ENCODE measurements at regions not wholly inside any gene's neighbourhood (a gene's known extent, or its start where the extent isn't known, plus 50 kb on each side); places are given as distances from the start of the nearest gene placed in this dataset.

GRCh38 chrX:129034196-129034595, 489.1 kb downstream of the SMARCA1 start:
- WGBS, result 87% methylated on average over 1 of the region's 1 CpG
- no peak for DNase-seq (ENCODE audit: extremely low spot score)
- H3K4me1 ChIP-seq (ENCODE audit: insufficient read depth), result no peaks in the 10 kb centered on the region
- no peak overlapping the region for H3K27ac ChIP-seq (ENCODE audit: low read depth)
- no peaks in the 10 kb centered on the region for H3K36me3 ChIP-seq (ENCODE audit: insufficient read depth)
- H3K4me3 ChIP-seq (ENCODE audit: low read depth, low read length), result no peak overlapping the region

DNA sequence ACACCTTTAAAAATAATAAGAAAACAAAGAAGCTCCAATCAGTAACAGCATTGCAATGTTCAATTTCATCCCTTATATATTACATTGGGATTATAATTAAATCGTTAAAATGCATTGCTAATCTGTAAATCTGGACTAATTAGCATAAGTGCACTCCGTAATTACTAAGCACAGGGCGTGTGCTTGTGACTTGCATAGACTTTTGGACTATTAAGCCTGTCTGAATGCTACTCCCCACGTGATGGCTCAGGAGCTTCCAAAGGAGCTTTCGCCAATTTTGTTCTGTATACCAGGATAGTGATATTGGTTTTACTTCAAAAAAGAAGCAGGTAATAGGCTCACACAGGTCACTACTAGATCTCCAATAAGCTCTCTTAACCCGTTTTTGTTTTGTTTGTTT, 497.1 kb downstream of the SMARCA1 start:
- H3K36me3 ChIP-seq (ENCODE audit: insufficient read depth), result no peaks in the 10 kb centered on the region
- no peaks in the 10 kb centered on the region for H3K4me1 ChIP-seq (ENCODE audit: insufficient read depth)
- no peak overlapping the region for H3K27ac ChIP-seq (ENCODE audit: low read depth)
- WGBS, result 76% methylated on average over 6 of the region's 6 CpGs
- DNase-seq (ENCODE audit: extremely low spot score), result no peak
- H3K4me3 ChIP-seq (ENCODE audit: low read depth, low read length), result no peak overlapping the region

- H3K4me3 ChIP-seq (ENCODE audit: low read depth, low read length), result no peak overlapping the region
- H3K36me3 ChIP-seq (ENCODE audit: insufficient read depth), result no peaks in the 10 kb centered on the region
- WGBS, result 6% methylated on average over 4 of the region's 4 CpGs
- H3K4me1 ChIP-seq (ENCODE audit: insufficient read depth), result no peaks in the 10 kb centered on the region
- no peak for DNase-seq (ENCODE audit: extremely low spot score)
- H3K27ac ChIP-seq (ENCODE audit: low read depth), result no peak overlapping the region
Measured at GRCh38 chrX:129025376-129025775, 497.9 kb downstream of the SMARCA1 start.

GRCh38 chrX:129019412-129019811, 503.9 kb downstream of the SMARCA1 start:
- Histone ChIP-seq H3K36me3 (ENCODE audit: insufficient read depth) (no peaks in the 10 kb centered on the region), H3K4me3 (ENCODE audit: low read depth, low read length) (no peak overlapping the region), H3K4me1 (ENCODE audit: insufficient read depth) (no peaks in the 10 kb centered on the region), H3K27ac (ENCODE audit: low read depth) (no peak overlapping the region)
- no peak for DNase-seq (ENCODE audit: extremely low spot score)
- 86% methylated on average over 3 of the region's 3 CpGs for WGBS

DNA sequence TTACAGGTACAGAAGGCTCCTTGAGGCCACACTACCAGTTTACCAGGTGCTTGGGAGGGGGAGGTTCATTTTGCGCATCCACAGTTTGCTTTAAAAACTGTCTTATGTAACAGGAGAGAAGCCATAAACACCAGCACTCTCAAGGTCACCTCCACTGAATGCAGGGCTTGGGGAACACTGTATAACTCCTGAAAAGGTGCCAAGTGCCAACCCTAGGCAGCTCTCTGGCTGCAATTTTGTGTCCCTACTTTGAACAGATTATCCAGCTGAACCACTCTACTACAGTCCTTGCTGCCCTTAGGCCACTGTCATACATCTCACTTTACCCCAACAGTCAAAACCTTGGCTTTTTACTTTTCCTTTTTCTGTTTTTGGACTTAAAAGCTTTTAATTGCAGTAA, 507.9 kb downstream of the SMARCA1 start:
- Histone ChIP-seq H3K36me3 (ENCODE audit: insufficient read depth) (no peaks in the 10 kb centered on the region), H3K4me1 (ENCODE audit: insufficient read depth) (no peaks in the 10 kb centered on the region), H3K4me3 (ENCODE audit: low read depth, low read length) (no peak overlapping the region), H3K27ac (ENCODE audit: low read depth) (no peak overlapping the region)
- no peak for DNase-seq (ENCODE audit: extremely low spot score)
- WGBS, result 96% methylated on average over 1 of the region's 1 CpG

GRCh38 chrX:129013574-129013973, 509.7 kb downstream of the SMARCA1 start:
- H3K27ac ChIP-seq (ENCODE audit: low read depth), result no peak overlapping the region
- WGBS, result 73% methylated on average over 3 of the region's 3 CpGs
- no peak overlapping the region for H3K4me3 ChIP-seq (ENCODE audit: low read depth, low read length)
- H3K4me1 ChIP-seq (ENCODE audit: insufficient read depth), result no peaks in the 10 kb centered on the region
- no peaks in the 10 kb centered on the region for H3K36me3 ChIP-seq (ENCODE audit: insufficient read depth)
- DNase-seq (ENCODE audit: extremely low spot score), result no peak

- no peak for DNase-seq (ENCODE audit: extremely low spot score)
- Histone ChIP-seq H3K4me1 (ENCODE audit: insufficient read depth) (no peaks in the 10 kb centered on the region), H3K27ac (ENCODE audit: low read depth) (no peak overlapping the region), H3K4me3 (ENCODE audit: low read depth, low read length) (no peak overlapping the region), H3K36me3 (ENCODE audit: insufficient read depth) (no peaks in the 10 kb centered on the region)
- WGBS, result 39% methylated on average over 3 of the region's 3 CpGs
Measured at GRCh38 chrX:129007631-129008030, 515.7 kb downstream of the SMARCA1 start.

GRCh38 chrX:129006491-129006890, 516.8 kb downstream of the SMARCA1 start:
- WGBS, result 72% methylated on average over 5 of the region's 5 CpGs
- no peak for DNase-seq (ENCODE audit: extremely low spot score)
- no peak overlapping the region for H3K4me3 ChIP-seq (ENCODE audit: low read depth, low read length)

DNA sequence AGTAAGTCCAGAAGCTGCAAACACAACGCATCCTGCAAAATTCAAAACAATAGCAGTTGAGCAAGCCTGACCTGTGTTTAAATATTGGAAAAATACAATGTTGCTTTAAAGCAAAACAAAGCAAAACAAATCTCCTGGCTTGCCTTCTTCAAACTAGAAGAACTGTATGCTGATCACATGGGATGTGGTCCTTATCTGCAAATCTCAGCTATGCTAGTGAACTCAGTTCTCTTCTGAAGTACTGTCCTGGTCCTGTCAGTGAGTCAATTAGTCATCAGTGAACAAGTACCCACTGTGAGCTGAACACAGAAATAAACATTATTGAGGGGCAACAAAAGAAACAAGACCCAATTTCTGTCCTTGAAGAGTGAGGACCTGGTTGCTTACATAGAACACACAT, 522.5 kb downstream of the SMARCA1 start:
- no peak overlapping the region for H3K27ac ChIP-seq (ENCODE audit: low read depth)
- WGBS, result 43% methylated on average over 1 of the region's 1 CpG
- no peaks in the 10 kb centered on the region for H3K4me1 ChIP-seq (ENCODE audit: insufficient read depth)
- no peak for DNase-seq (ENCODE audit: extremely low spot score)
- H3K36me3 ChIP-seq (ENCODE audit: insufficient read depth), result no peaks in the 10 kb centered on the region
- no peak overlapping the region for H3K4me3 ChIP-seq (ENCODE audit: low read depth, low read length)

More at GRCh38 chrX:129006491-129006890, 516.8 kb downstream of the SMARCA1 start:
- no peaks in the 10 kb centered on the region for H3K4me1 ChIP-seq (ENCODE audit: insufficient read depth)
- no peaks in the 10 kb centered on the region for H3K36me3 ChIP-seq (ENCODE audit: insufficient read depth)
- H3K27ac ChIP-seq (ENCODE audit: low read depth), result no peak overlapping the region

DNA sequence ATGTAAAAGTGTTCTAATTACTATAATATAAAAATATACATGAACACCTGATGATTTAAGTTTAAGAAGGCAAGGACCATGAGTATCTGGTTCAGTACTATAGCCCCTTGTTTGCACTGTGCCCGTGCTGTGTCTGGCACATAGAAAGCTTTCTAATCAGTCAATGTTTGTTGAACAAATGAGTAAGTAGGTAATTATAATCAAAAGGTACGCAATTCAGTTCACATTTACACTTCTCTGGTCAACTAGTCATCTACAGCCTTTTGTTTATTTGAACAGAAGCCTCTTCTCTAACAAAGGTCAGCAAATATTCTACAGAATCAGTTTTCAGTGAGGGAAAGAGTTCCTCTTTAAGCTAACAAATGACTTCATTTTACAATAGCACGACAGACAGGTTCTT, 523.3 kb downstream of the SMARCA1 start:
- H3K36me3 ChIP-seq (ENCODE audit: insufficient read depth), result no peaks in the 10 kb centered on the region
- no peak for DNase-seq (ENCODE audit: extremely low spot score)
- H3K4me1 ChIP-seq (ENCODE audit: insufficient read depth), result no peaks in the 10 kb centered on the region
- H3K27ac ChIP-seq (ENCODE audit: low read depth), result no peak overlapping the region
- 53% methylated on average over 3 of the region's 3 CpGs for WGBS
- H3K4me3 ChIP-seq (ENCODE audit: low read depth, low read length), result no peak overlapping the region

DNA sequence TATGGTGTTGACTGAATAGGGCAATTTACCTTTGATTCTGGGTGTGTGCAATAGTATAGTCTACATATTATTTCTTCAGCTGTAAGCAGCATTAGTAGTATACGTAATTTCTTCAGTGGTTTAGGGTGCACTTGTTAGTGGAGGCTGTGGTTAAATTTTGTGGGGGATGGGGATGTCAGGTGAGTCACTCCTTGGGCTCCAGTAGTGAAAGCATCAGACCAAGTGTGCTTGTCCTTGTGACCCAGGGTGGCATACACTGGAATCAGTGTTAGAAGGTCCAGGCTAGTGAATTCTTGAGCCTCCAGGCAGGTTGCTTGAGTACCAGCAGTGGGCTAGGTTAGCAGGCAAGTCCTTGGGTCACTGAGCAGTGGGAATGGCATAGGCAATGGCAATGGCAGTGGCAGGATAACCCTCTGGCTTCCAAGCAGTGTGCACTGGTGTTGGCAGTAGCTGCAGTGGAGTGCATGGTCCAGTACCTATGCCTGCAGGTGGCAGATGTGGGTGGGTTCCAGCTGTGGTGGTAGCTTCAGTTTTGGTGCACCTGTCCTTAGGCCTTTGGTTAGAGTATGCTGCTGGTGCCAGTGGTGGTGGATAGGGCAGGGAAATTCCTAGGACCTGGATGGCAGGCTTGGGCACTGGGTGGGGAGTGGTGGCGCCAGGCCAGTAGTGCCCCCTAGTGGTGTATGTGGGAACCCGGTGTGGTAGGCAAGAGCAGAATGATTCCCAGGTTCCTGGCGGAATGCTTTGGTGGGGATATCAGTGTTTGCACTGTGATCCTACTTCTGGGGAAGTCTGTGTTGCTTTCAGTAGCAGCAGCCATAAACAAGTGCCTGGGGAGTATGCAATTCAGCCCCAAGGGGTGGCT, 531.0 kb downstream of the SMARCA1 start:
- Histone ChIP-seq H3K36me3 (ENCODE audit: insufficient read depth) (no peaks in the 10 kb centered on the region), H3K4me1 (ENCODE audit: insufficient read depth) (no peaks in the 10 kb centered on the region), H3K27ac (ENCODE audit: low read depth) (no peak overlapping the region), H3K4me3 (ENCODE audit: low read depth, low read length) (no peak overlapping the region)
- WGBS, result 86% methylated on average over 4 of the region's 4 CpGs
- DNase-seq (ENCODE audit: extremely low spot score), result no peak

DNA sequence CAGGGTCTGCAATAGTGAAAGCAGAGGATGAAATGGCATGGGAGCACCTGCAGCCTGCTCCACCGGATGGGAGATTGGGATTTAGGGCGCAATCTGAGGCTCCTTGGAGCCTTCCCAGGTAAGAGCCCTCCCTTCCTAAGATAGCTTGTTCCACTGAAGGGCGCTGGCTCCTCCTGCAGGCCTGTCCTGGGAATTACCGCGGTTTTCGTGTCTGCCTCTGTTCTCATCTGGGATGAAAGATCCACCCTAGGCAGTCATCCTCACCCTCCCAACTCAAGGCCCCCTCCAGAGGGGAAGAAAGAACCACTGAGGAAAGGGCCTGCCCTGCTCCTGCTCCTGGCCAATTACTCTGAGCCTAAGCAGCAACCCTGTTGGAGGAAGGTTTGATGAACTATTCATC, 547.5 kb downstream of the SMARCA1 start:
- Histone ChIP-seq H3K36me3 (ENCODE audit: insufficient read depth) (no peaks in the 10 kb centered on the region), H3K4me1 (ENCODE audit: insufficient read depth) (no peaks in the 10 kb centered on the region), H3K27ac (ENCODE audit: low read depth) (no peak overlapping the region), H3K4me3 (ENCODE audit: low read depth, low read length) (no peak overlapping the region)
- DNase-seq (ENCODE audit: extremely low spot score), result no peak
- WGBS, result 12% methylated on average over 6 of the region's 6 CpGs

DNA sequence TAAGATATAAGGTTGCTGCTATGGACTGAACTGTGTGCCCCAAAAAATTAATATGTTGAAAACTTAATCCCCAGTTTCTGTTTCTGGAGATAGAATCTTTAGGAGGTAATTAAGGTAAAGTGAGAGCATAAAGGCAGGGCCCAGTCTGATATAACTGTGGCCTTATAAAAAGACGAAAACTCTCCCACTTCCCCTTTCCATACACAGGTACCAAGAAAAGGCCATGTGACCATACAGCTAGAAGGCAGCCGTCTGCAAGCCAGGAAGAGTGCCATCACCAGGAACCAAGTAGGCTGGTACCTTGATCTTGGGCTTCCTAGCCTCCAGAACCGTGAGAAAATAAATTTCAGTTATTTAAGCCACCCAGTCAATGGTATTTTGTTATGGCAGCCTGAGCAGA, 550.3 kb downstream of the SMARCA1 start:
- Histone ChIP-seq H3K36me3 (ENCODE audit: insufficient read depth) (no peaks in the 10 kb centered on the region), H3K27ac (ENCODE audit: low read depth) (no peak overlapping the region), H3K4me3 (ENCODE audit: low read depth, low read length) (no peak overlapping the region), H3K4me1 (ENCODE audit: insufficient read depth) (no peaks in the 10 kb centered on the region)
- WGBS, result 84% methylated on average over 3 of the region's 3 CpGs
- no peak for DNase-seq (ENCODE audit: extremely low spot score)

DNA sequence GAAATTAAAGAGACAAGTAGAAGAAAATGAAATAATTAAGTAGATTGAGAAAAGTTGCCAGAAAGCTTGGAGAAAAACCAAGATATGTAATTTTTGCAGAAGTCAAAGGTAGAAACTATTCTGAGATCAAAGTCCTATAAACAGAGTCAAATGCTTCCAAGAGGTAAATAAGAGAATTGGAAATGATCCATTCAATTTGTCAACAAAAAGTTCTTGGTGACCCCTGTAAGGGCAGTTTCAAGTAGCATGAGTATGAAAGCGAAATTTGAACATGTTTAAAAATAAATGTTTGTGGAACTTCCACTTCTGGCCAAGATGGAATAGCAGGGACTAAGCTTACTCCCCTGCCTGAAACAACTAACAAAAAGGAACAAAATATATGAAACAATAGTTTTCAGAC, 562.0 kb downstream of the SMARCA1 start:
- WGBS, result 68% methylated on average over 1 of the region's 1 CpG
- H3K4me1 ChIP-seq (ENCODE audit: insufficient read depth), result no peaks in the 10 kb centered on the region
- no peak overlapping the region for H3K4me3 ChIP-seq (ENCODE audit: low read depth, low read length)
- H3K36me3 ChIP-seq (ENCODE audit: insufficient read depth), result no peaks in the 10 kb centered on the region
- no peak overlapping the region for H3K27ac ChIP-seq (ENCODE audit: low read depth)
- no peak for DNase-seq (ENCODE audit: extremely low spot score)
